Astrocyte of the spinal cord (primary cell): ENCODE measurements at regions not wholly inside any gene's neighbourhood (a gene's known extent, or its start where the extent isn't known, plus 50 kb on each side); places are given as distances from the start of the nearest gene placed in this dataset.

Experiments used
- DNase-seq: peaks from one replicate; pipeline ENCODE4 v3.0.0; 2011; ENCODE audit warnings: low read depth, low spot score
- H3K4me3 ChIP-seq: 2 replicates; pipeline ENCODE4 v1.5.1; 2011; ENCODE audit warnings: low read depth, mild to moderate bottlenecking, low read length, moderate library complexity
- in situ Hi-C: cut with HindIII; loops from 2 replicates; pipeline ENCODE4 v1.10.0; 2017; ENCODE audit warnings: low sequenced_read_pairs
- TF ChIP-seq, protein P1 (sequence below): IDR thresholded peaks from 2 replicates; pipeline ENCODE4 v1.5.1; 2012; ENCODE audit warnings: low read depth, mild to moderate bottlenecking, low read length, inconsistent platforms

DNA sequence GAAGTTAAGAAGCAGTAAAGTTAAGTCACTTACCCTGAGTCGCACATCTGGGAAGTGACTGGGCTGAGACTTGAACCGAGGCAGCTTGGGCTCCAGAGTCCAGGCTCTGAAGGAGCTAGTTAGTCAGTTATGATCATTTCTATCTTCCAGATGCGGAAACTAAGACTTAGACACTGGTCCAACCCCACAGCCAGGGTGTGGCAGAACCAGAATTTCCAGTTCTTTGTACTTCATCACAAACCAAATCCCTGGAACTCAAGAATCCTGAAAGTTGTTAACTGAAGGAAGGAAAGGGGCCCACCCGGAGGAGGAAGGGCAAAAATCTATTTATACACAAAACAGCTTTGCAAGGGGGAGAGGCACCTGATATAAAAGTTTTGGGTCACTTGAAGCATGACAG is 389.9 kb downstream of the SHQ1 start:
- H3K4me3 ChIP-seq: no peak overlapping the region
- no peak for DNase-seq
- TF ChIP-seq, protein P1, sequence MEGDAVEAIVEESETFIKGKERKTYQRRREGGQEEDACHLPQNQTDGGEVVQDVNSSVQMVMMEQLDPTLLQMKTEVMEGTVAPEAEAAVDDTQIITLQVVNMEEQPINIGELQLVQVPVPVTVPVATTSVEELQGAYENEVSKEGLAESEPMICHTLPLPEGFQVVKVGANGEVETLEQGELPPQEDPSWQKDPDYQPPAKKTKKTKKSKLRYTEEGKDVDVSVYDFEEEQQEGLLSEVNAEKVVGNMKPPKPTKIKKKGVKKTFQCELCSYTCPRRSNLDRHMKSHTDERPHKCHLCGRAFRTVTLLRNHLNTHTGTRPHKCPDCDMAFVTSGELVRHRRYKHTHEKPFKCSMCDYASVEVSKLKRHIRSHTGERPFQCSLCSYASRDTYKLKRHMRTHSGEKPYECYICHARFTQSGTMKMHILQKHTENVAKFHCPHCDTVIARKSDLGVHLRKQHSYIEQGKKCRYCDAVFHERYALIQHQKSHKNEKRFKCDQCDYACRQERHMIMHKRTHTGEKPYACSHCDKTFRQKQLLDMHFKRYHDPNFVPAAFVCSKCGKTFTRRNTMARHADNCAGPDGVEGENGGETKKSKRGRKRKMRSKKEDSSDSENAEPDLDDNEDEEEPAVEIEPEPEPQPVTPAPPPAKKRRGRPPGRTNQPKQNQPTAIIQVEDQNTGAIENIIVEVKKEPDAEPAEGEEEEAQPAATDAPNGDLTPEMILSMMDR: no peak
- in situ Hi-C loops: no loop called here

DNA sequence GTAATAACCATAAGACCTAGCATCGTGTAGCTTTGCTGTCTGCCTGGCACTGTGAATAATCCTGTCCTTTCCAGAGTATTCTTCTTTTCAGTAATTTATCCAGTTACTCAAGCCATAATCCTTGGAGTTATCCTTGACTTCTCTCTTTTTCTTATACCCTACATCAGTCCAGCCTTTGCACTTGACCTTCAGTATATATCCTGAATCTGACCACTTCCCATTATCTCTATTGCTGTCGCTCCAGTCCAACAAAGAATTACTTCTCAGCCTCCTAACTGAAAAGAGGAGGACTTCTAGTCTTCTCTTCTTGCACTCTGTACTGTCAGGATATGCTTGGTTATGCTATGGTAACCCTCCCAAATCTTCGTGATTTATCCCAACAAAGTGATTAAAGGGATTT is 393.8 kb downstream of the SHQ1 start:
- DNase-seq: no peak
- no peak overlapping the region for H3K4me3 ChIP-seq
- TF ChIP-seq, protein P1: no peak
- in situ Hi-C loops: no loop called here

DNA sequence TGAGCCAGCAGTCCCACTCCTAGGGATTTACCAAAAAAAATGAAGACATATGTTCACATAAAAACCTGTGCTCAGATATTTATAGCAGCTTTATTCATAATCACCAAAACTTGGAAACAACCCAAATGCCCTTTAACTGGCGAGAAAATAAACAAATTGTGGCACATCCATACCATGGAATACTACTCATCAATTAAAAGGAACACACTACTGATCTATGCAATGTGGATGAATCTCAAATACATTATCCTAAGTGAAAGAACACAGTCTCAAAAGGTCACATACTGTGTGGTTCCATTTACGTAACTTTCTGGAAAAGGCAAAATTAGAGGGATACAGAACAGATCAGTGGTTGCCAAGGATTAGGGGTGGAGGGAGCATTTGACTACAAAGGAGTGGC is 394.5 kb downstream of the SHQ1 start:
- TF ChIP-seq, protein P1: no peak
- DNase-seq: no peak
- in situ Hi-C loops: no loop called here
- H3K4me3 ChIP-seq: no peak overlapping the region

DNA sequence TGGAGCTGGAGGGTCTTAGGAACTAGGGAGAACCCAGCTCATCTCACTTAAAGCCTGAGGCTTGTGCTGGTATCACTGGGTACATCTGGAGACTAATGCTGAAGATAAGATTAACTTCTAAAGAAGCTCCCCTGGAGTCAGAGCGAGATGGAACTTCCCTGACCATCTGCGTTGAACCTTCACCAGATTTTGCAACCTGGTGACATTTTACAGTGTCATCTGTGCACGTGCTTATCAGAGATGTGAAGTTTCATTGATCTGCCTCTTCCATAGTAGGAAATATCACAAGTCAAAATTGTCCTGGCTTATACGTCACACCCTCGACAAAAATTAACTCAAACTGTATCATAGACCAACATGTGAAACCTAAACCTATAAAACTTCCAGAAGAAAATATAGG is 395.5 kb downstream of the SHQ1 start:
- TF ChIP-seq, protein P1: no peak
- DNase-seq: no peak
- in situ Hi-C loops: no loop called here
- H3K4me3 ChIP-seq: no peak overlapping the region

DNA sequence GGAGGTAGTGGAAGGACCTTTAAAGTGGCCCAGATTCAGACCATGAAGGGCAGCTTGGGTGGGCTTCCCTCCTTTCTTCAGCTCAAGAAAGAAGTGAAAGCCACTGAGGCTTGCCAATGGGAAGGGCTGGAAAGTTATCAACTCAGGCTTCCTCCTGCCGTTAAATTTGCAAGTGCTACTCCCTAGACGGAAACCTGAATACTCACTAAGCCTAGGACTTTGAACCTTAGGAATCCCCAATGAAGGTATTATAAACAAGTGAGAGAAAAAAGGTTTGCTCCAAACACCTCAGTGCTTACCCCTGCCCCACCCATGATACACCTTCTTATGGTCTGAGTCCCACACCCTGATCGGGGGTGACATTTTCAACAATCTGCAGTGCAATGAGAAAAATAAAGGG is 396.4 kb downstream of the SHQ1 start:
- no peak for DNase-seq
- in situ Hi-C loops: no loop called here

DNA sequence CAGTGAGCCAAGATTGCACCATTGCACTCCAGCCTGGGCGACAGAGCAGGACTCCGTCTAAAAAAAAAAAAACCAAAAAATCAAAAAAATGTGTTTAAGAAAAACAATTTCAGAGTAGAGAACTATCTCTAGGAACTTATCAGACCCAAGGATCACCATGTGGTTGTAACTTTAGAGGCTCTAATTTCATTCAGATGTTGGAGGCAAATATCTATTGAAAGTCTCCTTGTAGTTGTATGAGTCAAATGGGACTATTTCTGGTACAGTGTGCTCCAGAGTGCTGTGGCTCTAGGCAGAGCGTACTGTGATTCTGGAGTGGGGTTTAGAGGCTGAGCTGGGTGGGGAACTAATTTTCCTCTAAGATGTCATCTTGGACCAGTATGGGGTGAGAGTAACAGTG is 398.7 kb downstream of the SHQ1 start:
- in situ Hi-C loops: no loop called here
- no peak for DNase-seq
- no peak overlapping the region for H3K4me3 ChIP-seq
- TF ChIP-seq, protein P1: no peak

More for the DNA sequence above, 396.4 kb downstream of the SHQ1 start:
- TF ChIP-seq, protein P1: no peak
- H3K4me3 ChIP-seq: no peak overlapping the region

DNA sequence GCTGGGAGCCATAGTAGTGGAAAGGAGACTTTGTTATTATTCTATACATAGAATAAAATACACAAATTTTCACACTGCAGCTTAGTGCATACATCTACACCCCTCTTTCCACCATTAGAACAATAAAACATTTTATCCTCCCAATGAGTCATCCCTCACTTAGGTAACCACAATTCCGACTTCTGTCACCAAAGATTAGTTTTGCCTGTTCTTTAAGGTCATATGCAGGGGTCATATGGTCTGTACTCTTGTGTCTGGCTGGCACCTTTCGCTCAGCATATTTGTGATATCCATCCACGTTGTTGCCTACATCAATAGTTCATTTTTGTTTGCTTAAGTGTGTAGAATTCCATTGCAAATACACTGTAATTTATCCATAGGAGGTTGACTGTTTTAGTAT is 399.4 kb downstream of the SHQ1 start:
- no peak overlapping the region for H3K4me3 ChIP-seq
- TF ChIP-seq, protein P1: no peak
- peak; percentile 16 for DNase-seq
- in situ Hi-C loops: no loop called here
